ENCODE measurements at regions not wholly inside any gene's neighbourhood (a gene's known extent, or its start where the extent isn't known, plus 50 kb on each side); places are given as distances from the start of the nearest gene placed in this dataset.

GRCh38 chr13:85089186-85089585, 710.0 kb downstream of the SLITRK6 start:
- H3K27ac ChIP-seq = no peak overlapping the region
- TF ChIP-seq ZFX (IDR thresholded peaks at IDR 0.05) = no peak
- no peak for TF ChIP-seq CTCF (conservative IDR thresholded peaks at IDR 0.05)

- TF ChIP-seq ZFX (IDR thresholded peaks at IDR 0.05) (no peak), CTCF (conservative IDR thresholded peaks at IDR 0.05) (no peak)
These were observed 718.5 kb downstream of the SLITRK6 start for GRCh38 chr13:85080691-85081090.

GRCh38 chr13:85076343-85076742, 722.9 kb downstream of the SLITRK6 start:
- H3K27ac ChIP-seq = no peak overlapping the region
- no peak for TF ChIP-seq ZFX (IDR thresholded peaks at IDR 0.05)
- TF ChIP-seq CTCF (conservative IDR thresholded peaks at IDR 0.05) = no peak

More at GRCh38 chr13:85080691-85081090, 718.5 kb downstream of the SLITRK6 start:
- H3K27ac ChIP-seq = no peak overlapping the region

GRCh38 chr13:85074543-85075313, 724.5 kb downstream of the SLITRK6 start:
- TF ChIP-seq CTCF (conservative IDR thresholded peaks at IDR 0.05) (no peak), ZFX (IDR thresholded peaks at IDR 0.05) (no peak)
- no peak overlapping the region for H3K27ac ChIP-seq

- H3K27ac ChIP-seq = no peak overlapping the region
- no peak for TF ChIP-seq ZFX (IDR thresholded peaks at IDR 0.05)
- no peak for TF ChIP-seq CTCF (conservative IDR thresholded peaks at IDR 0.05)
These were observed 731.0 kb downstream of the SLITRK6 start for GRCh38 chr13:85068231-85068630.

- H3K27ac ChIP-seq = no peak overlapping the region
- TF ChIP-seq CTCF (conservative IDR thresholded peaks at IDR 0.05) = no peak
- no peak for TF ChIP-seq ZFX (IDR thresholded peaks at IDR 0.05)
These were observed 759.0 kb downstream of the SLITRK6 start for GRCh38 chr13:85040215-85040614.

- TF ChIP-seq CTCF (conservative IDR thresholded peaks at IDR 0.05) (no peak), ZFX (IDR thresholded peaks at IDR 0.05) (no peak)
- no peak overlapping the region for H3K27ac ChIP-seq
These were observed 767.4 kb downstream of the SLITRK6 start for GRCh38 chr13:85031771-85032170.
